Keratinocyte (primary cell): ENCODE measurements at regions not wholly inside any gene's neighbourhood (a gene's known extent, or its start where the extent isn't known, plus 50 kb on each side); places are given as distances from the start of the nearest gene placed in this dataset.

Experiments used
- DNase-seq: peaks from one replicate; pipeline ENCODE4 v3.0.0-alpha.2; 2011; ENCODE audit warnings: low read depth, missing footprints, low spot score
- FAIRE-seq: peaks from 2 replicates; lab custom pipeline; 2011; peaks lifted over from hg19 to GRCh38; lab: Jason Lieb, UNC
- H2AFZ ChIP-seq: 2 replicates; pipeline ENCODE4 v1.6.0; 2012; ENCODE audit warnings: low read length, control low read depth, inconsistent platforms; ENCODE audit not compliant: control insufficient read depth
- H3K27ac ChIP-seq: 2 replicates; pipeline ENCODE4 v1.5.1; 2011; ENCODE audit warnings: low read length; ENCODE audit not compliant: control insufficient read depth, insufficient read depth
- H3K27me3 ChIP-seq: 3 replicates; pipeline ENCODE4 v1.6.0; 2011; ENCODE audit warnings: low read length; ENCODE audit not compliant: control insufficient read depth, insufficient read depth; ENCODE audit errors: extremely low read depth
- H3K36me3 ChIP-seq, 2 experiments: 2 replicates in 1 of 2; 3 replicates in 1 of 2; pipeline ENCODE4 v1.5.1; 2011; ENCODE audit warnings: low read length in 2 of 2, mild to moderate bottlenecking in 1 of 2; ENCODE audit not compliant: control insufficient read depth in 2 of 2, insufficient read depth in 2 of 2; ENCODE audit errors: extremely low read depth in 1 of 2
- H3K4me1 ChIP-seq: 3 replicates; pipeline ENCODE4 v1.5.1; 2011; ENCODE audit warnings: low read length; ENCODE audit not compliant: control insufficient read depth, insufficient read depth; ENCODE audit errors: extremely low read depth
- H3K4me2 ChIP-seq: 3 replicates; pipeline ENCODE4 v1.6.0; 2011; ENCODE audit warnings: low read depth, low read length; ENCODE audit not compliant: control insufficient read depth, insufficient read depth; ENCODE audit errors: extremely low read depth
- H3K4me3 ChIP-seq, 3 experiments: fragments of 200-600 bp in 1 of 3; sonication (generic) in 1 of 3; 2 replicates in 2 of 3; 3 replicates in 1 of 3; pipeline ENCODE4 v1.5.1; 2011 to 2016; ENCODE audit warnings: low read length in 3 of 3, mild to moderate bottlenecking in 3 of 3, control low read depth in 2 of 3, inconsistent platforms in 1 of 3, low read depth in 1 of 3, mixed read lengths in 1 of 3, mixed run types in 1 of 3, moderate library complexity in 1 of 3; ENCODE audit not compliant: control insufficient read depth in 2 of 3, insufficient read depth in 2 of 3; ENCODE audit errors: extremely low read depth in 1 of 3
- H3K79me2 ChIP-seq: 2 replicates; pipeline ENCODE4 v1.6.0; 2012; ENCODE audit warnings: low read length; ENCODE audit not compliant: control insufficient read depth, insufficient read depth
- H3K9ac ChIP-seq: 3 replicates; pipeline ENCODE4 v1.6.0; 2011; ENCODE audit warnings: low read length; ENCODE audit not compliant: control insufficient read depth, insufficient read depth; ENCODE audit errors: extremely low read depth
- H3K9me1 ChIP-seq: 3 replicates; pipeline ENCODE4 v1.6.0; 2011; ENCODE audit warnings: low read length; ENCODE audit not compliant: control insufficient read depth, insufficient read depth; ENCODE audit errors: extremely low read depth
- H3K9me3 ChIP-seq: 2 replicates; pipeline ENCODE4 v1.5.1; 2012; ENCODE audit warnings: low read depth, low read length; ENCODE audit not compliant: control insufficient read depth
- H4K20me1 ChIP-seq: 3 replicates; pipeline ENCODE4 v1.6.0; 2011; ENCODE audit warnings: low read length; ENCODE audit not compliant: control insufficient read depth, insufficient read depth; ENCODE audit errors: extremely low read depth
- CTCF ChIP-seq, 3 experiments: IDR thresholded peaks in 1 of 3; conservative IDR thresholded peaks in 1 of 3; optimal IDR thresholded peaks in 1 of 3; 2 replicates in 2 of 3; 3 replicates in 1 of 3; pipeline versions ENCODE3 to v1.5.1; 2011; ENCODE audit warnings: low read length in 3 of 3, mild to moderate bottlenecking in 3 of 3, moderate library complexity in 2 of 3, control low read depth in 1 of 3, inconsistent platforms in 1 of 3; ENCODE audit not compliant: insufficient read depth in 2 of 3; ENCODE audit errors: extremely low read depth in 1 of 3
- EZH2 ChIP-seq: IDR thresholded peaks from one replicate; pipeline ENCODE4 v1.6.1; 2012; ENCODE audit warnings: inconsistent platforms, mild to moderate bottlenecking, low read length, moderate library complexity
- dilution Hi-C: fragments of 300-500 bp; cut with MboI; formaldehyde crosslinking; loops from one replicate; pipeline ENCODE4 v1.7.0; 2020; ENCODE audit warnings: low sequenced_read_pairs; ENCODE audit not compliant: extremely low pct_ligation_motif_present

- Histone ChIP-seq H3K27me3 (no peaks in the 10 kb centered on the region), H3K9me3 (no peaks in the 10 kb centered on the region), H4K20me1 (no peaks in the 10 kb centered on the region), H3K36me3 (no peaks in the 10 kb centered on the region), H3K4me1 (no peaks in the 10 kb centered on the region), H3K79me2 (no peaks in the 10 kb centered on the region), H3K9ac (no peak overlapping the region), H3K4me3 (no peak overlapping the region), H3K9me1 (no peaks in the 10 kb centered on the region), H3K4me2 (no peak overlapping the region), H3K27ac (no peak overlapping the region), H2AFZ (no peak overlapping the region)
- dilution Hi-C loops = no loop called here
- FAIRE-seq = no peak
- DNase-seq = no peak
- no peak for TF ChIP-seq CTCF (optimal IDR thresholded peaks at IDR 0.05 in 1 of 3, IDR thresholded peaks at IDR 0.05 in 1 of 3, conservative IDR thresholded peaks at IDR 0.05 in 1 of 3; ENCODE audit: extremely low read depth in 1 of 3, insufficient read depth in 2 of 3, low read length in 3 of 3)
- TF ChIP-seq EZH2 = no peak
Measured at GRCh38 chr11:90700789-90701439, 478.1 kb upstream of the CHORDC1 start.

- no peak for TF ChIP-seq EZH2
- TF ChIP-seq CTCF (optimal IDR thresholded peaks at IDR 0.05 in 1 of 3, IDR thresholded peaks at IDR 0.05 in 1 of 3, conservative IDR thresholded peaks at IDR 0.05 in 1 of 3; ENCODE audit: extremely low read depth in 1 of 3, insufficient read depth in 2 of 3, low read length in 3 of 3) = no peak
- H3K4me1 ChIP-seq = no peaks in the 10 kb centered on the region
- FAIRE-seq = no peak
Measured at GRCh38 chr11:90699791-90700400, 477.0 kb upstream of the CHORDC1 start.

More at GRCh38 chr11:90699791-90700400, 477.0 kb upstream of the CHORDC1 start:
- dilution Hi-C loops = no loop called here
- Histone ChIP-seq H3K36me3 (no peaks in the 10 kb centered on the region), H3K9me3 (no peaks in the 10 kb centered on the region), H3K9ac (no peak overlapping the region), H4K20me1 (no peaks in the 10 kb centered on the region), H3K9me1 (no peaks in the 10 kb centered on the region), H2AFZ (no peak overlapping the region), H3K79me2 (no peaks in the 10 kb centered on the region), H3K4me3 (no peak overlapping the region), H3K27ac (no peak overlapping the region), H3K4me2 (no peak overlapping the region), H3K27me3 (no peaks in the 10 kb centered on the region)
- DNase-seq = no peak
